ENCODE measurements at regions not wholly inside any gene's neighbourhood (a gene's known extent, or its start where the extent isn't known, plus 50 kb on each side); places are given as distances from the start of the nearest gene placed in this dataset.

DNA sequence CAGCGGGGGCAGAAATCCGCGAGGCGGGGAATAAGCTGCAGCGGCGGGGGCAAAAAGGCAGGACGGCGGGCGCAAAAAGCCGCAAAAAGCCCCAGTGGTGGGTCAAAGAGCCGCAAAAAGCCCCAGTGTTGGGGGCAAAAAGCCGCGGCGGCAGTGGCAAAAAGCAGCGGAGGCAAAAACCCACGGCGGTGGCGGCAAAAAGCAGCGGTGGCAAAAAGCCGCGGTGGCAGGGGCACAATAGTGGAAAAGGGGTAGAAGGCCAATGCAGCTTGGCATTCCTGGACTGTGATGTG, 525.3 kb downstream of the ZNF33B start:
- no peak overlapping the region for H2BK5ac ChIP-seq (ENCODE audit: low read depth, low read length, poor library complexity, severe bottlenecking)
- no peak overlapping the region for H3K4me3 ChIP-seq (ENCODE audit: insufficient read depth, low read depth, low read length)
- H3K36me3 ChIP-seq (ENCODE audit: control insufficient read depth, insufficient read depth, low read length), result no peaks in the 10 kb centered on the region
- no TSS peak for BruUV-seq (replicated peaks)
- dilution Hi-C loops (cut with HindIII; ENCODE audit: low sequenced_read_pairs, unreplicated experiment) (no loop called here), intact Hi-C loops (cut with micrococcal nuclease) (no loop called here), in situ Hi-C loops (cut with MboI; ENCODE audit: low sequenced_read_pairs) (no loop called here)
- H3K14ac ChIP-seq (replicated peaks; ENCODE audit: low read depth, low read length), result no peak overlapping the region
- H4K5ac ChIP-seq (ENCODE audit: low read depth, low read length), result no peak overlapping the region
- no peak overlapping the region for H2AK5ac ChIP-seq (ENCODE audit: low read depth, low read length)
- no peak overlapping the region for H3K18ac ChIP-seq (ENCODE audit: low read depth, low read length)
- H3K9me3 ChIP-seq (ENCODE audit: control insufficient read depth, insufficient read depth, low read length), result peaks cover 9% of the 10 kb centered on the region; the same call in 1 of the 2 replicates
- no peak overlapping the region for H2AK9ac ChIP-seq (replicated peaks; ENCODE audit: low read depth, low read length, poor library complexity)
- no peak overlapping the region for H2AFZ ChIP-seq (replicated peaks; ENCODE audit: low read length, poor library complexity)
- no peaks in the 10 kb centered on the region for H3K27me3 ChIP-seq (ENCODE audit: control insufficient read depth, insufficient read depth, low read length)
- no peaks in the 10 kb centered on the region for H3K9me1 ChIP-seq (ENCODE audit: insufficient read depth, low read length)
- TF ChIP-seq MXI1 (IDR thresholded peaks at IDR 0.05; ENCODE audit: borderline replicate concordance, low read depth, low read length) (no peak), MAZ (IDR thresholded peaks at IDR 0.05; ENCODE audit: borderline replicate concordance, low read depth, low read length) (no peak), RFX5 (IDR thresholded peaks at IDR 0.05; ENCODE audit: low read depth, low read length) (no peak), BHLHE40 (IDR thresholded peaks at IDR 0.05; ENCODE audit: low read depth, low read length) (no peak), FOS (IDR thresholded peaks at IDR 0.05; ENCODE audit: low read depth, low read length) (no peak), RAD21 (IDR thresholded peaks at IDR 0.05; ENCODE audit: low read length) (no peak), MAFK (IDR thresholded peaks at IDR 0.05; ENCODE audit: low read depth, low read length) (no peak), CEBPB (IDR thresholded peaks at IDR 0.05; ENCODE audit: low read depth, low read length) (no peak), SMC3 (IDR thresholded peaks at IDR 0.05; ENCODE audit: low read depth, low read length) (no peak), POLR2A (IDR thresholded peaks at IDR 0.05; ENCODE audit: low read depth, low read length) (no peak), RCOR1 (IDR thresholded peaks at IDR 0.05; ENCODE audit: insufficient replicate concordance, low read length) (no peak), NFE2L2 (IDR thresholded peaks at IDR 0.05; ENCODE audit: low read depth, low read length) (no peak), CTCF (conservative IDR thresholded peaks at IDR 0.05; ENCODE audit: low read depth, low read length) (no peak)
- TF ChIP-seq, protein P1, sequence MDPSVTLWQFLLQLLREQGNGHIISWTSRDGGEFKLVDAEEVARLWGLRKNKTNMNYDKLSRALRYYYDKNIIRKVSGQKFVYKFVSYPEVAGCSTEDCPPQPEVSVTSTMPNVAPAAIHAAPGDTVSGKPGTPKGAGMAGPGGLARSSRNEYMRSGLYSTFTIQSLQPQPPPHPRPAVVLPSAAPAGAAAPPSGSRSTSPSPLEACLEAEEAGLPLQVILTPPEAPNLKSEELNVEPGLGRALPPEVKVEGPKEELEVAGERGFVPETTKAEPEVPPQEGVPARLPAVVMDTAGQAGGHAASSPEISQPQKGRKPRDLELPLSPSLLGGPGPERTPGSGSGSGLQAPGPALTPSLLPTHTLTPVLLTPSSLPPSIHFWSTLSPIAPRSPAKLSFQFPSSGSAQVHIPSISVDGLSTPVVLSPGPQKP (IDR thresholded peaks at IDR 0.05; ENCODE audit: borderline replicate concordance, low read depth, low read length), result no peak
- TF ChIP-seq, protein P2, sequence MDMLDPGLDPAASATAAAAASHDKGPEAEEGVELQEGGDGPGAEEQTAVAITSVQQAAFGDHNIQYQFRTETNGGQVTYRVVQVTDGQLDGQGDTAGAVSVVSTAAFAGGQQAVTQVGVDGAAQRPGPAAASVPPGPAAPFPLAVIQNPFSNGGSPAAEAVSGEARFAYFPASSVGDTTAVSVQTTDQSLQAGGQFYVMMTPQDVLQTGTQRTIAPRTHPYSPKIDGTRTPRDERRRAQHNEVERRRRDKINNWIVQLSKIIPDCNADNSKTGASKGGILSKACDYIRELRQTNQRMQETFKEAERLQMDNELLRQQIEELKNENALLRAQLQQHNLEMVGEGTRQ (IDR thresholded peaks at IDR 0.05; ENCODE audit: low read depth, low read length), result no peak
- H4K8ac ChIP-seq (ENCODE audit: low read depth in 2 of 2, low read length in 2 of 2), result no peak overlapping the region
- no peak overlapping the region for H3K56ac ChIP-seq (ENCODE audit: extremely low read depth, insufficient read depth, low read length)
- no peak overlapping the region for H2BK20ac ChIP-seq (ENCODE audit: low read depth, low read length)
- no peak overlapping the region for H3K4ac ChIP-seq (ENCODE audit: low read depth, low read length)
- ChIA-PET CTCF (no interaction called here), POLR2A (ENCODE audit: unreplicated experiment) (no interaction called here)
- no peaks in the 10 kb centered on the region for H4K20me1 ChIP-seq (ENCODE audit: insufficient read depth, low read length)
- no peak for DNase-seq
- ATAC-seq (ENCODE audit: low read depth), result no peak
- no peak overlapping the region for H4K91ac ChIP-seq (ENCODE audit: insufficient read depth, low read depth, low read length)
- H2BK120ac ChIP-seq (ENCODE audit: low read depth, low read length), result no peak overlapping the region
- H3K27ac ChIP-seq (ENCODE audit: insufficient read depth, low read length), result no peak overlapping the region
- no peak overlapping the region for H3K4me2 ChIP-seq (ENCODE audit: low read depth, low read length)
- WGBS, 2 experiments (ENCODE audit: extremely low coverage in 2 of 2, insufficient read length in 1 of 2), result 90% methylated on average over 2 of the region's 21 CpGs; no CpG with 5 or more reads in 1 of the 2 experiments
- H3K79me1 ChIP-seq (ENCODE audit: low read depth in 1 of 2, low read length in 2 of 2), result no peaks in the 10 kb centered on the region
- H3K23ac ChIP-seq (ENCODE audit: low read depth, low read length), result no peak overlapping the region
- H2BK15ac ChIP-seq (ENCODE audit: low read depth, low read length), result no peak overlapping the region
- H3K4me1 ChIP-seq (ENCODE audit: control insufficient read depth, insufficient read depth, low read length), result no peaks in the 10 kb centered on the region
- no peak overlapping the region for H3K9ac ChIP-seq (ENCODE audit: low read depth, low read length)
